ENCODE measurements at regions not wholly inside any gene's neighbourhood (a gene's known extent, or its start where the extent isn't known, plus 50 kb on each side); places are given as distances from the start of the nearest gene placed in this dataset.

DNA sequence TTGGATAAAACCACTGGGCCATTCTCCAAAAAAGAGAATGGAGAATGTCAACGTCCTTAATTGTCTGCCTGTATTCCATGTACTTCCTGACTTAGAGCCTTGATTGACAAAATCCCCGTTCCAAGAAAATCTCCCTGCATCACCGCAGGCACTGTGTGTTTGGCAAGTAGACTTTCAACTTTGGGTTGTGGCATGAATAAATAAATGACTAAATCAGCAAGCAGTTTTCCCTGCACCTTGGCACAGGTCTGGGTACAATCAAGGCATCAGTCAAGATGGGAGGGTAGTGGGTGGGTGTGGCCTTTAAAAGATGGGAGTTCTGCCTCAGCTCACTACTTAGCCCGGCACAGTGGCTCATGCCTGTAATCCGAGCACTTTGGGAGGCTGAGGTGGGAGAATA lies 248.5 kb upstream of the RPL38 start:
- TF ChIP-seq NFRKB (IDR thresholded peaks at IDR 0.05) (no peak), CTBP1 (IDR thresholded peaks at IDR 0.05; ENCODE audit: borderline replicate concordance) (no peak), LEF1 (IDR thresholded peaks at IDR 0.05; ENCODE audit: borderline replicate concordance) (no peak), HDGF (IDR thresholded peaks at IDR 0.05; ENCODE audit: borderline replicate concordance) (no peak), SP1 (IDR thresholded peaks at IDR 0.05) (no peak), ARNT (IDR thresholded peaks at IDR 0.05) (no peak), FOXK2 (IDR thresholded peaks at IDR 0.05) (no peak), FOXM1 (IDR thresholded peaks at IDR 0.05; ENCODE audit: borderline replicate concordance) (no peak), BHLHE40 (IDR thresholded peaks at IDR 0.05; ENCODE audit: borderline replicate concordance) (no peak), L3MBTL2 (conservative IDR thresholded peaks at IDR 0.05) (no peak), SUZ12 (IDR thresholded peaks at IDR 0.05) (no peak), ELF4 (IDR thresholded peaks at IDR 0.05) (no peak), ZNF384 (IDR thresholded peaks at IDR 0.05) (no peak), TARDBP (IDR thresholded peaks at IDR 0.05) (no peak)
- TF ChIP-seq, protein P1, sequence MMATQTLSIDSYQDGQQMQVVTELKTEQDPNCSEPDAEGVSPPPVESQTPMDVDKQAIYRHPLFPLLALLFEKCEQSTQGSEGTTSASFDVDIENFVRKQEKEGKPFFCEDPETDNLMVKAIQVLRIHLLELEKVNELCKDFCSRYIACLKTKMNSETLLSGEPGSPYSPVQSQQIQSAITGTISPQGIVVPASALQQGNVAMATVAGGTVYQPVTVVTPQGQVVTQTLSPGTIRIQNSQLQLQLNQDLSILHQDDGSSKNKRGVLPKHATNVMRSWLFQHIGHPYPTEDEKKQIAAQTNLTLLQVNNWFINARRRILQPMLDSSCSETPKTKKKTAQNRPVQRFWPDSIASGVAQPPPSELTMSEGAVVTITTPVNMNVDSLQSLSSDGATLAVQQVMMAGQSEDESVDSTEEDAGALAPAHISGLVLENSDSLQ (IDR thresholded peaks at IDR 0.05) = no peak
- DNase-seq (ENCODE audit: extremely low spot score) = no peak
- ChIA-PET CTCF (interaction anchor here (0.9 to 1.0 kb wide), 2 partner anchors 12 to 67 kb away, joined by 3 read pairs; no protein-coding TSS in a partner anchor), POLR2A (no interaction called here)

DNA sequence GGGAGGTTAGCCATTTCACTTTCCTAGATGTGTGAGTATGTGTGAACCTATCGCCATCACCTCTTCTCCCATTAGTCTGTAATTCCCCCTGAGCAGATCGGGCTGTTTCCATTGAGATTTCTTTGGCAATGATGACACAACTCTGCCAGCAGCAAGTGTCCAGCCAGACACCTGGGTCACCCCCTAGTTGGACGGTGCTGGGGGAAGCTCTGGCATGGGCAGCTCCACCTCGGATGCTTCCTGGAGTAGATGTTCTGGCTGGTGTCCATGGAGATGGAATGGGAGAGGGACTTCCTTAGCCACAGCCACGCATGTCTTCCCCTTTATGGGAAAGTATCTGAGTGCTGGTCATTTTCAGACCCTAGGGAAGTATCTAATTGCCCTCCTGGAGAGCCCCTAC lies 247.9 kb upstream of the RPL38 start:
- ChIA-PET CTCF (interaction anchor here (1.1 kb wide), 1 partner anchor 246 kb away, joined by 3 read pairs; no protein-coding TSS in a partner anchor), POLR2A (no interaction called here)
- TF ChIP-seq NFRKB (IDR thresholded peaks at IDR 0.05) (no peak), FOXK2 (IDR thresholded peaks at IDR 0.05) (no peak), L3MBTL2 (conservative IDR thresholded peaks at IDR 0.05) (no peak), SUZ12 (IDR thresholded peaks at IDR 0.05) (no peak), SP1 (IDR thresholded peaks at IDR 0.05) (no peak), BHLHE40 (IDR thresholded peaks at IDR 0.05; ENCODE audit: borderline replicate concordance) (no peak), FOXA1 (IDR thresholded peaks at IDR 0.05) (no peak), HDGF (IDR thresholded peaks at IDR 0.05; ENCODE audit: borderline replicate concordance) (no peak), CTBP1 (IDR thresholded peaks at IDR 0.05; ENCODE audit: borderline replicate concordance) (no peak)
- no peak for DNase-seq (ENCODE audit: extremely low spot score)

DNA sequence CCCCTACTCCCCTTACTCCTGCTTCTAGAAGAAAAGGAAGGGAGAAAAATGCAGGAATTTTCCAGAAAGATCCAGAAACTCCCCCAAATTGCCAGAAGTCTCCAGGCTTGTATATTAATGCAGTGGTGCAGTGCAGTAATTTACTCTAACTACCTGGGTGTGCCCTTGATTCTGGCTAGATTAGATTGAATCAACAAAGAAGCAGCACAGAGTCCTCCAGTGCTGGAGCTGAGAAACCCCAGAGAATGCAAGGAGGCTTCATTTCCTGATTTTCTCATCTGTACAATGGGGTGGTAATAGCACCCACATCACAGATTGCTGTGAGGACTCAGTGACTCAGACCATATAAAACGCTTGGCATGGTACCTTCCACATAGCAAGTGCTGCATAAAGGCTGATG lies 247.3 kb upstream of the RPL38 start:
- ChIA-PET POLR2A (no interaction called here), CTCF (interaction anchor here (1.1 kb wide), 1 partner anchor 247 kb away, joined by 3 read pairs; no protein-coding TSS in a partner anchor)
- no peak for TF ChIP-seq SP1 (IDR thresholded peaks at IDR 0.05)
- TF ChIP-seq, protein P1 (IDR thresholded peaks at IDR 0.05) = no peak
- no peak for TF ChIP-seq TARDBP (IDR thresholded peaks at IDR 0.05)
- TF ChIP-seq ELF4 (IDR thresholded peaks at IDR 0.05) = no peak
- TF ChIP-seq SUZ12 (IDR thresholded peaks at IDR 0.05) = no peak
- no peak for TF ChIP-seq HDGF (IDR thresholded peaks at IDR 0.05; ENCODE audit: borderline replicate concordance)
- no peak for TF ChIP-seq L3MBTL2 (conservative IDR thresholded peaks at IDR 0.05)
- TF ChIP-seq LEF1 (IDR thresholded peaks at IDR 0.05; ENCODE audit: borderline replicate concordance) = no peak
- TF ChIP-seq FOXA1 (IDR thresholded peaks at IDR 0.05) = no peak
- TF ChIP-seq FOXM1 (IDR thresholded peaks at IDR 0.05; ENCODE audit: borderline replicate concordance) = no peak
- no peak for TF ChIP-seq ZNF384 (IDR thresholded peaks at IDR 0.05)
- TF ChIP-seq BHLHE40 (IDR thresholded peaks at IDR 0.05; ENCODE audit: borderline replicate concordance) = no peak
- DNase-seq (ENCODE audit: extremely low spot score) = no peak

DNA sequence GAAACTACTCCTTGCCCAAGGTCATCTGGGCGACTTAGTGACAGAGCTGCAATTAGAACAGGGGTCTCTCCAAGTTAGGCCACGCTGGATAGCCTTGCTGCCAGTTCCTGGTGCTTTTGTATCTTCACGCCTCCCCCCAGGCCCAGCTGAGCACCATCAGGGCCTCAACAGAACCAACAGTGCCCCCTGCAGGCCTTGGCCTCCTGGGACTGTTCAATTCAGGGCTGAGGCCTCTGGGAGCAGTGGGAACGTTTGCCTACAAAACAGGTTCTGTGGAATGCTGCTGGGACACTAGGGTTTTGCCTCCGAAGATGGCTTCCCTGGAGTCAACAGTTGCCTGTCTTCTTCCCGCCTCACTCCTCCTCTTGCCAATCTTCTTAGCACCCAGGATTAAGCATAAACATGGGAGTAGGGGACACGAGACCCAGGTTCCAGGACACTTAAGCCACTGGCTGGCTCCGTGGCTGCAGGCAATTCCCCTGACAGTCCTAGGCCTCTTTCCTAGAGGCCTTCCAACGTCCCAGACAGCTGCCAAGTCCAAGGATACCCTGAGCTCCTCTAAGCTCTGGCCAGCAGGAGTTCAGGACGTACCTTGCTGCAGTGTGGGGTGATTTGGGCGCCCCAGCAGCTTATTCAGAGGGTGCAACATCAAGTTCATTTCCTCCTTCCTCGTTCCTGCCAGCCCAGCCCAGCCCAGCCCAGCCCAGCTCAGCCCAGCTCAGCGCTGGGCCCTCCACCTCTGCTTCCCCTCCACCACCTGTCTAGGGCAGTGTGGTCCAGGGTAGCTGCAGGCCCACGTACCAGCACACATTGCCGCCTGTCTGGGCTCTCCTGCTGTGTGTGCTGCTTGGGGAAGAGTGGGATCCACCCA lies 246.6 kb upstream of the RPL38 start:
- ChIA-PET CTCF (interaction anchor here (0.7 to 1.1 kb wide), 3 partner anchors 19 to 710 kb away, joined by 3 read pairs; no protein-coding TSS in a partner anchor), POLR2A (no interaction called here)
- no peak for TF ChIP-seq FOXK2 (IDR thresholded peaks at IDR 0.05)
- no peak for TF ChIP-seq FOXA1 (IDR thresholded peaks at IDR 0.05)
- no peak for TF ChIP-seq L3MBTL2 (conservative IDR thresholded peaks at IDR 0.05)
- no peak for TF ChIP-seq SP1 (IDR thresholded peaks at IDR 0.05)
- no peak for TF ChIP-seq LEF1 (IDR thresholded peaks at IDR 0.05; ENCODE audit: borderline replicate concordance)
- no peak for TF ChIP-seq TARDBP (IDR thresholded peaks at IDR 0.05)
- no peak for TF ChIP-seq CTBP1 (IDR thresholded peaks at IDR 0.05; ENCODE audit: borderline replicate concordance)
- TF ChIP-seq ZNF384 (IDR thresholded peaks at IDR 0.05) = no peak
- TF ChIP-seq ARNT (IDR thresholded peaks at IDR 0.05) = no peak
- peak; percentile 80 for DNase-seq (ENCODE audit: extremely low spot score)

DNA sequence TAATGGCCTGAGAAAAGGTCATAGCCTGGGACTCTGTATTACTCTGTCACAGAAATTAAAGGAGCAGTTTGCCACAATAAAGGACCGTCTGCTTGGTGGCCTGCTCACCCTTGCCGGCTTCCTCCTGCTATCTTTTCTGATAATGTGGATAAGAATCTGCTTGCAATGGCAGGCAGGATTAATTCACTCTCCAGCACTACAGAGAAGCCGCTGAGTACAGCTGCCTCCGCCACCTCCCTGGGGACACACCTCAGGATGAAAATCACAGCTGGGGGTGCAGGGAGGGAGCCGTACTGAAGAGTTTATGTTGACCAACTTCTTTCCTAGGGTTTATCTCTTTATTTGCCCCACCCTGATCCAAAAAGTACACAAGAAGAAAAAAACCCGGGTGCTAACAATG lies 245.9 kb upstream of the RPL38 start:
- TF ChIP-seq ARNT (IDR thresholded peaks at IDR 0.05) = no peak
- no peak for TF ChIP-seq NFRKB (IDR thresholded peaks at IDR 0.05)
- TF ChIP-seq LEF1 (IDR thresholded peaks at IDR 0.05; ENCODE audit: borderline replicate concordance) = no peak
- no peak for TF ChIP-seq FOXA1 (IDR thresholded peaks at IDR 0.05)
- TF ChIP-seq ZNF384 (IDR thresholded peaks at IDR 0.05) = no peak
- TF ChIP-seq HDGF (IDR thresholded peaks at IDR 0.05; ENCODE audit: borderline replicate concordance) = no peak
- no peak for TF ChIP-seq FOXM1 (IDR thresholded peaks at IDR 0.05; ENCODE audit: borderline replicate concordance)
- TF ChIP-seq L3MBTL2 (conservative IDR thresholded peaks at IDR 0.05) = no peak
- TF ChIP-seq BHLHE40 (IDR thresholded peaks at IDR 0.05; ENCODE audit: borderline replicate concordance) = no peak
- TF ChIP-seq FOXK2 (IDR thresholded peaks at IDR 0.05) = no peak
- TF ChIP-seq, protein P1 (IDR thresholded peaks at IDR 0.05) = no peak
- no peak for TF ChIP-seq CTBP1 (IDR thresholded peaks at IDR 0.05; ENCODE audit: borderline replicate concordance)
- TF ChIP-seq SP1 (IDR thresholded peaks at IDR 0.05) = no peak
- TF ChIP-seq ELF4 (IDR thresholded peaks at IDR 0.05) = no peak
- no peak for TF ChIP-seq SUZ12 (IDR thresholded peaks at IDR 0.05)
- TF ChIP-seq TARDBP (IDR thresholded peaks at IDR 0.05) = no peak
- POLR2A ChIA-PET = no interaction called here
- no peak for DNase-seq (ENCODE audit: extremely low spot score)
- CTCF ChIA-PET = interaction anchor here (0.7 to 0.8 kb wide), 2 partner anchors 18 to 710 kb away, joined by 3 read pairs; no protein-coding TSS in a partner anchor

All from HEK293T (cell line).